Ascending aorta (tissue), 2 donors: ENCODE measurements at regions not wholly inside any gene's neighbourhood (a gene's known extent, or its start where the extent isn't known, plus 50 kb on each side); places are given as distances from the start of the nearest gene placed in this dataset.

Experiments
- DNase-seq, 2 donors: peaks; one replicate each; pipeline ENCODE4 v3.0.0-alpha.2; 2019; ENCODE audit warnings: low spot score in 2 of 2
- H3K27ac ChIP-seq, 2 donors: fragments of 200-600 bp; sonication (generic); one replicate each; pipeline ENCODE4 v1.5.1; 2016 to 2017; ENCODE audit warnings: mild to moderate bottlenecking in 1 of 2
- H3K27me3 ChIP-seq: fragments of 200-600 bp; sonication (generic); one replicate; pipeline ENCODE4 v1.5.1; 2017
- H3K36me3 ChIP-seq, 2 donors: fragments of 200-600 bp; sonication (generic); one replicate each; pipeline ENCODE4 v1.5.1; 2016
- H3K4me1 ChIP-seq, 2 donors: fragments of 200-600 bp; sonication (generic); one replicate each; pipeline ENCODE4 v1.5.1; 2016 to 2017; ENCODE audit warnings: mild to moderate bottlenecking in 1 of 2
- H3K4me3 ChIP-seq, 2 donors: fragments of 200-600 bp; sonication (generic); one replicate each; pipeline ENCODE4 v1.5.1; 2016 to 2017; ENCODE audit warnings: mild to moderate bottlenecking in 1 of 2
- H3K9me3 ChIP-seq, 2 donors: fragments of 200-600 bp; sonication (generic); one replicate each; pipeline ENCODE4 v1.5.1; 2016
- intact Hi-C: fragments of 100-400 bp; cut with DNase I; formaldehyde crosslinking; loops from one replicate; pipeline ENCODE4 v1.15.1; 2023
- TF ChIP-seq, protein P1 (sequence below), 3 experiments: fragments of 200-600 bp in 2 of 3; fragments of 450-650 bp in 1 of 3; sonication (generic) in 2 of 3; IDR thresholded peaks; one replicate each; pipeline ENCODE4 v1.5.1; 2016 to 2019; ENCODE audit warnings: antibody characterized with exemption in 3 of 3, mild to moderate bottlenecking in 1 of 3, moderate library complexity in 1 of 3

GRCh38 chr4:65798498-65799127 is 128.3 kb upstream of the EPHA5 start:
- H3K27ac ChIP-seq: no peak overlapping the region
- H3K4me3 ChIP-seq: no peak overlapping the region
- DNase-seq: no peak
- no peaks in the 10 kb centered on the region for H3K4me1 ChIP-seq
- TF ChIP-seq, protein P1, sequence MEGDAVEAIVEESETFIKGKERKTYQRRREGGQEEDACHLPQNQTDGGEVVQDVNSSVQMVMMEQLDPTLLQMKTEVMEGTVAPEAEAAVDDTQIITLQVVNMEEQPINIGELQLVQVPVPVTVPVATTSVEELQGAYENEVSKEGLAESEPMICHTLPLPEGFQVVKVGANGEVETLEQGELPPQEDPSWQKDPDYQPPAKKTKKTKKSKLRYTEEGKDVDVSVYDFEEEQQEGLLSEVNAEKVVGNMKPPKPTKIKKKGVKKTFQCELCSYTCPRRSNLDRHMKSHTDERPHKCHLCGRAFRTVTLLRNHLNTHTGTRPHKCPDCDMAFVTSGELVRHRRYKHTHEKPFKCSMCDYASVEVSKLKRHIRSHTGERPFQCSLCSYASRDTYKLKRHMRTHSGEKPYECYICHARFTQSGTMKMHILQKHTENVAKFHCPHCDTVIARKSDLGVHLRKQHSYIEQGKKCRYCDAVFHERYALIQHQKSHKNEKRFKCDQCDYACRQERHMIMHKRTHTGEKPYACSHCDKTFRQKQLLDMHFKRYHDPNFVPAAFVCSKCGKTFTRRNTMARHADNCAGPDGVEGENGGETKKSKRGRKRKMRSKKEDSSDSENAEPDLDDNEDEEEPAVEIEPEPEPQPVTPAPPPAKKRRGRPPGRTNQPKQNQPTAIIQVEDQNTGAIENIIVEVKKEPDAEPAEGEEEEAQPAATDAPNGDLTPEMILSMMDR (IDR thresholded peaks at IDR 0.05): no peak
- no peaks in the 10 kb centered on the region for H3K36me3 ChIP-seq
- H3K9me3 ChIP-seq: no peaks in the 10 kb centered on the region
- intact Hi-C loops: no loop called here
- no peaks in the 10 kb centered on the region for H3K27me3 ChIP-seq

GRCh38 chr4:65791812-65792308 is 121.6 kb upstream of the EPHA5 start:
- Histone ChIP-seq H3K4me3 (no peak overlapping the region), H3K4me1 (no peaks in the 10 kb centered on the region), H3K27me3 (no peaks in the 10 kb centered on the region), H3K9me3 (no peaks in the 10 kb centered on the region), H3K27ac (no peak overlapping the region), H3K36me3 (no peaks in the 10 kb centered on the region)
- intact Hi-C loops: no loop called here
- DNase-seq: no peak
- TF ChIP-seq, protein P1 (IDR thresholded peaks at IDR 0.05): no peak

GRCh38 chr4:65791111-65791811 is 121.0 kb upstream of the EPHA5 start:
- TF ChIP-seq, protein P1 (IDR thresholded peaks at IDR 0.05): no peak
- no peaks in the 10 kb centered on the region for H3K36me3 ChIP-seq
- no peaks in the 10 kb centered on the region for H3K27me3 ChIP-seq
- no peak for DNase-seq
- no peaks in the 10 kb centered on the region for H3K9me3 ChIP-seq
- no peak overlapping the region for H3K27ac ChIP-seq
- H3K4me3 ChIP-seq: no peak overlapping the region
- no peaks in the 10 kb centered on the region for H3K4me1 ChIP-seq
- intact Hi-C loops: no loop called here

DNA sequence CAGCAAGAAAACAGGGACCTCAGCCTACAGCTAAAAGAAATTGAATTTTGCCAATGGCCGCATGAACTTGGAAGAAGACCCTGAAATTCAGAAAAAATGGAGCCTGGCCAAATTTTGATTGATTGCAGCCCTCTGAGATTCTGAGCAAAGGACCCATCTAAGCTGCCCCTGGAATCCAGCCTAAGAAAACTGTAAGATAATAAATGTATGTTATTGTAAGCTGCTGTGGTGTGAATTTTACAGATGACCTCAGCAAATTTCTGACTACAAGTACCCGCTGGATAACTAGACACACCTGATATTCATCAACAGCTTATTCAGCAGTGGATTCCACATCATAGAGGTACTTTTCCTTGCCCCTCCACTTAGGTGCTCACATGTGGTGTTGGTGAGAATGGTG is 119.5 kb upstream of the EPHA5 start:
- H3K4me1 ChIP-seq: no peaks in the 10 kb centered on the region
- DNase-seq: no peak
- H3K9me3 ChIP-seq: no peaks in the 10 kb centered on the region
- no peak overlapping the region for H3K4me3 ChIP-seq
- TF ChIP-seq, protein P1 (IDR thresholded peaks at IDR 0.05): no peak
- intact Hi-C loops: no loop called here
- no peaks in the 10 kb centered on the region for H3K27me3 ChIP-seq
- H3K36me3 ChIP-seq: no peaks in the 10 kb centered on the region
- H3K27ac ChIP-seq: no peak overlapping the region

DNA sequence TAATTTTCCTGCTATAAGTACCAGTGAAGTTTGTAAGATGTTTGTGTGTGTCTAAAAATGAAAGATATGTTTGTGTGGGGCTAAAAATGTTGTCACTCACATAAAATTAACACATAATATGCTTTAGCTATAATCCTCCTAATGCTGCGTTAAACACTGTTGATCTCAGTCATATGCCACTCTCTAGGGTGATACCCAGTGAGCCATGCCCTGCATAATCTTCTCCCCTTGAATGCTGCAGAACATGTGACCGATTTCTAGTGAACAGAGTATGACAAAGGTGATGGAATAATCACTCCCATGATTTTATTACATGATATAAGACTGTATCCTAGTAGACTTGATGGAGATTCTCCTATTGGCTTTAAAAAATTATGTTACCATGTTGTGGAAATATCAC is 119.1 kb upstream of the EPHA5 start:
- TF ChIP-seq, protein P1 (IDR thresholded peaks at IDR 0.05): no peak
- Histone ChIP-seq H3K27ac (no peak overlapping the region), H3K36me3 (no peaks in the 10 kb centered on the region), H3K4me3 (no peak overlapping the region), H3K4me1 (no peaks in the 10 kb centered on the region), H3K27me3 (no peaks in the 10 kb centered on the region), H3K9me3 (no peaks in the 10 kb centered on the region)
- no peak for DNase-seq
- intact Hi-C loops: no loop called here
